Breast epithelium (tissue), 4 donors: ENCODE measurements at regions not wholly inside any gene's neighbourhood (a gene's known extent, or its start where the extent isn't known, plus 50 kb on each side); places are given as distances from the start of the nearest gene placed in this dataset.

Source experiments
- DNase-seq, 2 donors: peaks; one replicate each; pipeline ENCODE4 v3.0.0-alpha.2; 2019; ENCODE audit warnings: low spot score in 2 of 2
- H3K27ac ChIP-seq, 2 donors: fragments of 200-600 bp; sonication (generic) in 1 of 2; one replicate each; pipeline ENCODE4 v1.5.1; 2016 to 2019; ENCODE audit warnings: mild to moderate bottlenecking in 1 of 2
- H3K27me3 ChIP-seq, 2 donors: fragments of 200-600 bp; sonication (generic) in 1 of 2; one replicate each; pipeline versions ENCODE4 v1.5.1 to v1.6.0; 2017 to 2019; ENCODE audit warnings: control low read depth in 1 of 2, mild to moderate bottlenecking in 1 of 2
- H3K36me3 ChIP-seq: fragments of 200-600 bp; one replicate; pipeline ENCODE4 v1.5.1; 2019
- H3K4me1 ChIP-seq, 2 donors: fragments of 200-600 bp; sonication (generic); one replicate each; pipeline ENCODE4 v1.5.1; 2016 to 2019; ENCODE audit warnings: control low read depth in 1 of 2
- H3K4me3 ChIP-seq, 3 donors: fragments of 200-600 bp; sonication (generic); 1 replicate in 2 of 3; 2 replicates in 1 of 3; pipeline ENCODE4 v1.5.1; 2016 to 2019; ENCODE audit warnings: mild to moderate bottlenecking in 3 of 3, moderate library complexity in 2 of 3
- H3K9me3 ChIP-seq, 2 donors: fragments of 200-600 bp; sonication (generic) in 1 of 2; one replicate each; pipeline ENCODE4 v1.5.1; 2016 to 2019; ENCODE audit warnings: control low read depth in 1 of 2
- POLR2A ChIP-seq: fragments of 450-650 bp; IDR thresholded peaks from one replicate; pipeline ENCODE4 v1.6.1; 2016; ENCODE audit warnings: antibody characterized with exemption, mild to moderate bottlenecking, moderate library complexity
- POLR2AphosphoS5 ChIP-seq, 3 donors: sonication (generic); formaldehyde crosslinking; IDR thresholded peaks; one replicate each; pipeline ENCODE4 v1.6.1; 2017; ENCODE audit warnings: antibody characterized with exemption in 3 of 3
- intact Hi-C: fragments of 100-400 bp; cut with DNase I; formaldehyde crosslinking; loops from one replicate; pipeline ENCODE4 v1.15.1; 2023; ENCODE audit warnings: low total_unique reads
- TF ChIP-seq, protein P1 (sequence below), 3 donors: fragments of 450-650 bp; IDR thresholded peaks; one replicate each; pipeline ENCODE4 v1.5.1; 2016 to 2017; ENCODE audit warnings: antibody characterized with exemption in 3 of 3, mild to moderate bottlenecking in 3 of 3, moderate library complexity in 3 of 3

DNA sequence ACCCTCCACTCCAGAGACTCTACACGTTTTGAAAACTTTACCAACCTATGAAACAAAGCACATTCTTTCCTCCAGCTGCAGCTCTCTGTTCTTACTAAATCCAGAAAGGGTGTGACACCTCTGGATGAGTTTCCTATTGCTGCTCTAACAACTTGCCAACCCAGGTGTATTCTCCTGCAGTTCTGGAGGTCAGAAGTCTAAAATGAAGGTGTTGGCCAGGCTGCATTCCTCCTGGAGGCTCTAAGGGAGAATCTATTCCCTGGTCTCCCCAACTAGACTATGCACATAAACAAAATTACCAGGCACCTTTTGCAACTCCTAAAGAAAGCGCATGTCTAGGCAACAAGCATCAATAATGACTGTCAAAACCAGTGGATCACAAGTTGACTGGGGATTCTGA, 128.8 kb downstream of the NUFIP1 start:
- intact Hi-C loops = no loop called here
- H3K4me3 ChIP-seq = no peak overlapping the region
- no peak overlapping the region for H3K27ac ChIP-seq
- DNase-seq = no peak
- no peaks in the 10 kb centered on the region for H3K9me3 ChIP-seq
- no peaks in the 10 kb centered on the region for H3K4me1 ChIP-seq
- H3K36me3 ChIP-seq = no peaks in the 10 kb centered on the region
- H3K27me3 ChIP-seq = no peaks in the 10 kb centered on the region
- TF ChIP-seq POLR2A (no peak), POLR2AphosphoS5 (IDR thresholded peaks at IDR 0.05) (no peak)
- TF ChIP-seq, protein P1, sequence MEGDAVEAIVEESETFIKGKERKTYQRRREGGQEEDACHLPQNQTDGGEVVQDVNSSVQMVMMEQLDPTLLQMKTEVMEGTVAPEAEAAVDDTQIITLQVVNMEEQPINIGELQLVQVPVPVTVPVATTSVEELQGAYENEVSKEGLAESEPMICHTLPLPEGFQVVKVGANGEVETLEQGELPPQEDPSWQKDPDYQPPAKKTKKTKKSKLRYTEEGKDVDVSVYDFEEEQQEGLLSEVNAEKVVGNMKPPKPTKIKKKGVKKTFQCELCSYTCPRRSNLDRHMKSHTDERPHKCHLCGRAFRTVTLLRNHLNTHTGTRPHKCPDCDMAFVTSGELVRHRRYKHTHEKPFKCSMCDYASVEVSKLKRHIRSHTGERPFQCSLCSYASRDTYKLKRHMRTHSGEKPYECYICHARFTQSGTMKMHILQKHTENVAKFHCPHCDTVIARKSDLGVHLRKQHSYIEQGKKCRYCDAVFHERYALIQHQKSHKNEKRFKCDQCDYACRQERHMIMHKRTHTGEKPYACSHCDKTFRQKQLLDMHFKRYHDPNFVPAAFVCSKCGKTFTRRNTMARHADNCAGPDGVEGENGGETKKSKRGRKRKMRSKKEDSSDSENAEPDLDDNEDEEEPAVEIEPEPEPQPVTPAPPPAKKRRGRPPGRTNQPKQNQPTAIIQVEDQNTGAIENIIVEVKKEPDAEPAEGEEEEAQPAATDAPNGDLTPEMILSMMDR (IDR thresholded peaks at IDR 0.05) = no peak

- no peak overlapping the region for H3K27ac ChIP-seq
- intact Hi-C loops = no loop called here
- no peaks in the 10 kb centered on the region for H3K27me3 ChIP-seq
- no peak overlapping the region for H3K4me3 ChIP-seq
- TF ChIP-seq, protein P1 (IDR thresholded peaks at IDR 0.05) = no peak
- TF ChIP-seq POLR2A (no peak), POLR2AphosphoS5 (IDR thresholded peaks at IDR 0.05) (no peak)
- H3K9me3 ChIP-seq = no peaks in the 10 kb centered on the region
- no peaks in the 10 kb centered on the region for H3K4me1 ChIP-seq
- no peaks in the 10 kb centered on the region for H3K36me3 ChIP-seq
- no peak for DNase-seq
Observed at GRCh38 chr13:44857736-44858135, 131.5 kb downstream of the NUFIP1 start.

DNA sequence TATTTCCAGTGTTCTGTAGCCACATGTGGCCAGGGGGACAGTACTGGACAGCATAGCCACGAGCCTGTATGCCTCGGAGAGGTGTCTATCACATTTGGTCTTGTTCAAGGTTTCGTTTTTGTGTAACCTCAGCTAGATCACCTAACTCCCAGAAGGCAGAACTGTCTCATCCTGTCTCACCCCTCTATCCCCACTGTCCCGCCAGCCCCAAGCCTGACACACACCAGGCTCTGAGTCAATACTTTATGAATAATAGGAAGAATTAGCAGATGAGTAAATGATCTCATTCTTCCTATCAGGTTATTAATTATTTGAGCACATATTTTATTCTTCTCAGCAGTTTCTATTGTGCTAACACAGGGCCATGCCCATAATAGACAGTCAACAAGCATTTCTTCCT, 132.2 kb downstream of the NUFIP1 start:
- H3K36me3 ChIP-seq = no peaks in the 10 kb centered on the region
- H3K27me3 ChIP-seq = no peaks in the 10 kb centered on the region
- H3K27ac ChIP-seq = no peak overlapping the region
- H3K4me1 ChIP-seq = no peaks in the 10 kb centered on the region
- intact Hi-C loops = no loop called here
- TF ChIP-seq POLR2A = no peak
- TF ChIP-seq POLR2AphosphoS5 (IDR thresholded peaks at IDR 0.05) = no peak
- TF ChIP-seq, protein P1 (IDR thresholded peaks at IDR 0.05) = no peak
- no peaks in the 10 kb centered on the region for H3K9me3 ChIP-seq
- DNase-seq = no peak
- no peak overlapping the region for H3K4me3 ChIP-seq

DNA sequence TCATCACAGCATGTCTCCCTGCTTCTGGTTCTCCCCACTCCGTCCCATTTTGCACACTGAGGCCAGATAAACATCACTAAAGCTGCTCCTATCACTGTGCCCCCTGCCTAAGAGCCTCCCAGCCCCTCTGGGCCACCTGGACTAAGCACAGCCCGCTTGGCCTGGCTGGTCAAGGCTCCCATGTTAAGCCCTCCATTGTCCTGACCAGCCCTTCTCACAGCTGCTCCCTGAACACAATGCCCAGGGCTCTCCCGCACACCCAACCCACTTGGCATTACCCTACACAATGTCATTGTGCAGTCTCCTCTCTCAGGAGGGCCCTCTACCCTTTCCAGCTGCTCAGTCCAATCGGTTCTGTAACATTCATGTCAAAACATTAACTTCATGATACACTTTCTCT, 133.4 kb downstream of the NUFIP1 start:
- no peaks in the 10 kb centered on the region for H3K4me1 ChIP-seq
- TF ChIP-seq, protein P1 (IDR thresholded peaks at IDR 0.05) = no peak
- no peak for TF ChIP-seq POLR2AphosphoS5 (IDR thresholded peaks at IDR 0.05)
- no peak for TF ChIP-seq POLR2A
- H3K27ac ChIP-seq = no peak overlapping the region
- no peak for DNase-seq
- no peaks in the 10 kb centered on the region for H3K27me3 ChIP-seq
- H3K4me3 ChIP-seq = no peak overlapping the region
- intact Hi-C loops = no loop called here
- H3K9me3 ChIP-seq = no peaks in the 10 kb centered on the region
- no peaks in the 10 kb centered on the region for H3K36me3 ChIP-seq

GRCh38 chr13:44854313-44855060, 134.8 kb downstream of the NUFIP1 start:
- no peak for DNase-seq
- no peaks in the 10 kb centered on the region for H3K27me3 ChIP-seq

More at GRCh38 chr13:44854313-44855060, 134.8 kb downstream of the NUFIP1 start:
- Histone ChIP-seq H3K4me3 (no peak overlapping the region), H3K9me3 (no peaks in the 10 kb centered on the region), H3K36me3 (no peaks in the 10 kb centered on the region), H3K27ac (peak overlapping the region in 1 of 2 donors; percentile 7), H3K4me1 (no peaks in the 10 kb centered on the region)
- TF ChIP-seq POLR2A (no peak), POLR2AphosphoS5 (IDR thresholded peaks at IDR 0.05) (no peak)
- TF ChIP-seq, protein P1 (IDR thresholded peaks at IDR 0.05) = no peak
- intact Hi-C loops = no loop called here
